HG03064 (cell line): ENCODE measurements at regions not wholly inside any gene's neighbourhood (a gene's known extent, or its start where the extent isn't known, plus 50 kb on each side); places are given as distances from the start of the nearest gene placed in this dataset.
"Not testable (repeated sequence)": the region's sequence is repeated elsewhere in the genome, so short reads cannot be mapped to it uniquely, and the experiment has no call there.

Source experiments
- ATAC-seq: cut with Tn5 transposase; IDR thresholded peaks from one replicate; pipeline ENCODE4 v1.9.1; 2021; ENCODE audit warnings: low read depth; ENCODE audit not compliant: unreplicated experiment

DNA sequence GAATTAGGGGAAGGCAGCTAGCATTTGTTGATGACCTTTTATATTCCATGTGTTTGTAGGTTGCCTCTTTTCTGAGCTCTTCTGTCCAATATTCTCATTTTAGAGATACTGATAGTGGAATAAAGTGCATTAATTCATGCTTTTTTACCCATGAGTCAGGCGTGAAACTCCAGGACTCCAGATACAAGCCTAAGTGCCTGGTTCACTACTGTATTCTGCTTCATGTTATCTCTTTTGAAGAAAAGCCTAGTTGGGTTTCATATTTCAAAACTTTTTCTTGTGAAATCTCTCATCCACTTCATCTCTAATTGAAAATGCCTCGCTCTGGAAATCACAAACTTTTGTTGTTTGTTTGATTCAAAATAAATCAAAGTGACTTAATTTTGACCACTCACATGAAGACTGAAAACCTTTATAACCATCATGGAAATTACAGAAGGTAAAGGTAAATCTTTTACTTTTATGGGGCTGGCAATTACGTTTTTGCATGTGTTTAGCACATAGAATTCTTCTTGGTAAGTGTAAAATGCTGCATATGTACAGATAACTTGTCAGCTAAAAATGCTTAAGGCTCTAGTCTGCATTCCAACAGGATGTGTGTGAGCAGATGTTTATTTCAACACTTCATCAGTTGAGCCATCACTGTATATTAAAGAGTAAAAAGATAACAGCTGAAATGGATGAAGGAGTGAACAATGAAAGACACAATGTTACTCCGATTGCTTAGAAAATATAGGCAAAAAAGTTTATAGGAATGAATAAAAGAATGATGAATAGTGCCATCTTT lies 961.8 kb upstream of the CELF2 start:
- ATAC-seq, result no peak

- ATAC-seq, result no peak
Measured at GRCh38 chr10:10056961-10057360, 960.7 kb upstream of the CELF2 start.

DNA sequence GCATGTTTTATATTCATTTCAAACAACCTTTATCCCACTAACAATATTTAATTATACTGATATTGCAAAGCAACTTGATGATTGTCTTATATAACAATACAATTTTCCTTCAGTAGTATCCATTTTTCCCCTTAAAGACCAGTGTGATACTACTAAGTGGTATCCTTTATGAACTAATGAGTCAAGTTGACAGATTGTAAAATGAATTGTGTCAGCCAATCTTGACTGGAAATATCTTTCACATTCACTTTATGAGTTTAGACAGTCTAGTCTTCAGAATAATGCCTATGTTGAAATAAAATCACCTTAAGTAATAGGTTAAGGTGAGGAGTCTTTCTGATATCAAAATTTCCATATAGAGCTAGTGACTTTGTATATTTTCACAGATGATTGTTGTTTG lies 950.0 kb upstream of the CELF2 start:
- no peak for ATAC-seq

DNA sequence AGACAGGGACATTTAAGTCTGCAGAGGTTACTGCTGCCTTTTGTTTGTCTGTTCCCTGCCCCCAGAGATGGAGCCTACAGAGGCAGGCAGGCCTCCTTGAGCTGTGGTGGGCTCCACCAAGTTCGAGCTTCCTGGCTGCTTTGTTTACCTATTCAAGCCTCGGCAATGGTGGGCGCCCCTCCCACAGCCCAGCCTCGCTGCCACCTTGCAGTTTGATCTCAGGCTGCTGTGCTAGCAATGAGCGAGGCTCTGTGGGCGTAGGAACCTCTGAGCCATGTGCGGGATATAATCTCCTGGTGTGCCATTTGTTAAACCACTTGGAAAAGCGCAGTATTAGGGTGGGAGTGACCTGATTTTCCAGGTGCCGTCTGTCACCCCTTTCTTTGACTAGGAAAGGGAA lies 942.8 kb upstream of the CELF2 start:
- not testable (repeated sequence) for ATAC-seq

- no peak for ATAC-seq
Measured at GRCh38 chr10:10078446-10078845, 939.2 kb upstream of the CELF2 start.

- ATAC-seq, result no peak
Measured at GRCh38 chr10:10092581-10092980, 925.1 kb upstream of the CELF2 start.

DNA sequence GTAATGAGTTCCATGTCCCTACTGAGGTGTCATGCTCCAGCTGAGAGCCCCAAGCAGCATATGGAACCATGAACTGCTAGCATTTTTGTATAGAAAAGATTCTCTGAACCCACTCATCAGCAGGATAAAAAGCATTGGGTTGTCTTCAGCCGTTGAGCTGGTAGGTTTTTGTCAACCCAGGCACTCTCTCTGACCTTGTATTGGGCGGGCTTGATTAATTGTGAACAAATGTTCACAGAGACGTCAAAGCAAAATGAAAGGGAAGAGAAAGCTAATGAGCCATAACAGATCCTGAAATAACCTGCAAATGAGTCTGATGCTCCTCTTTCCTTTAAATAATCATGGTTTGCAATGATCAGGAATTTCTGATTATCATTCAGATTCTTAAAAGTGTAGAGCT lies 924.7 kb upstream of the CELF2 start:
- ATAC-seq, result no peak

GRCh38 chr10:10094691-10095090 lies 923.0 kb upstream of the CELF2 start:
- ATAC-seq, result no peak

GRCh38 chr10:10096296-10096695 lies 921.4 kb upstream of the CELF2 start:
- no peak for ATAC-seq

DNA sequence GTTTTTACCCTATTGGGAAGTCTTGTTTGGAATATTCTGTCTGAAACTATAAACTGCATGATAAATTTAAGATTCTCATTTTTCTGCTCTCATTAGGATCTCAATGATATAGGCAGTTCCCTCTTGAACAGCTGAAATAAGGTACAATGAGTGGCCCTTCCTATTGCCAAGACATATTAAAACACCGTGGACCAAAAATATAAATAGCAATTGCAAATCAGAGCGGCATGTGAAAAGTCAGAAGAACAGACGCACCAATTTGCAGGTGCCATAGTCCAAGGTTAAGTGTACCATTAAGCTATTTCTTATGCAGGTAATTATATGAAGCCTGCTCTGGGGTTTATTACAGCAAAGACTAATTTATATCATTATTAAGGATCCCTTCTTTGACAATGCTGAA lies 920.8 kb upstream of the CELF2 start:
- ATAC-seq, result no peak

DNA sequence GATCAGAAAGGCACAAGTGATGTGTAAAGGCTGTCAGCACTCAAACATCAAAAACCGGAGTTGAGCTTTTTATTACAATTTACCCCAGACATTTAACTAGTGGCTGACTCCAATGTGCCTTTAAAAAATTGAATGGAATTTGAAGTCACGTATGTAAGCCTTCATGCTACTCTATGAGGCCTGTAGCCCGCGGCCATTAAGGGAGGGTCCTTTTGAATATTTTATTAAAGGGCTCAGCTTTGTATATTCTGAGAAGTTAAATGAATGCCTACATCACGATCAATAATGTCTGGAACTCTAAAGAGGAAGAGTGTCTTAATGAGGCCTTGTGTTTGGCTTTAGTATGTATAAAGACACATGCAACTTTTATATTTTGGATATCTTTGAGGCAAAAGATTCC lies 916.6 kb upstream of the CELF2 start:
- no peak for ATAC-seq

- no peak for ATAC-seq
Measured at GRCh38 chr10:10110844-10111490, 906.7 kb upstream of the CELF2 start.

- no peak for ATAC-seq
Measured at GRCh38 chr10:10118131-10118530, 899.5 kb upstream of the CELF2 start.

- no peak for ATAC-seq
Measured at GRCh38 chr10:10120671-10121070, 897.0 kb upstream of the CELF2 start.

DNA sequence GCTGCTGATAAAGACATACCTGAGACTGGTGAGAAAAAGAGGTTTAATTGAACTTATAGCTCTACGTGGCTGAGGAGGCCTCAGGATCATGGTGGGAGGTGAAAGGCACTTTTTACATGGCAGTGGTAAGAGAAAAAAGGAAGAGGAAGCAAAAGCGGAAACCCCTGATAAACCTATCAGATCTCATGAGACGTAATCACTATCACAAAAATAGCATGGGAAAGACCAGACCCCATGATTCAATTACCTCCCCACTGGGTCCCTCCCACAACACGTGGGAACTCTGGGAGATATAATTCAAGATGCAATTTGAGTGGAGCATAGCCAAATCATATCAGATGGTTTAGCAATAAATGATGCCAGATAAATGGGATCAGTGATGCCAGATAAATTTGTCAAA lies 892.0 kb upstream of the CELF2 start:
- ATAC-seq, result no peak

DNA sequence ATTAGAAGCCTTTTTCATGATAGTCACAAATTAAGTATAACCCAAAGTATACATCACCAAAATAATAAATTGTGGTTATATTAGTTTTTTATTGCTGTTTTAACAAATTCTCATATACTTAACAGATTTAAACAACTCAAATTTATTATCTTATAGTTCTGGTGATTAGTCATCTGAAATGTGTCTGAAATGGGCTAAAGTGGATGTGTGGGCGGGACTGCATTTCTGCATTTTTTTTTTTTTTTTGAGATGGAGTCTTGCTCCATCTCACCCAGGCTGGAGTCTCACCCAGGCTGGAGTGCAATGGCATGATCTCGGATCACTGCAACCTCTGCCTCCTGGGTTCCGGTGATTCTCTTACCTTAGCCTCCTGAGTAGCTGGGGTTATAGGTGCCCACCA lies 891.5 kb upstream of the CELF2 start:
- ATAC-seq, result no peak

GRCh38 chr10:10128387-10128786 lies 889.3 kb upstream of the CELF2 start:
- ATAC-seq, result no peak

GRCh38 chr10:10130686-10131085 lies 887.0 kb upstream of the CELF2 start:
- ATAC-seq, result no peak

DNA sequence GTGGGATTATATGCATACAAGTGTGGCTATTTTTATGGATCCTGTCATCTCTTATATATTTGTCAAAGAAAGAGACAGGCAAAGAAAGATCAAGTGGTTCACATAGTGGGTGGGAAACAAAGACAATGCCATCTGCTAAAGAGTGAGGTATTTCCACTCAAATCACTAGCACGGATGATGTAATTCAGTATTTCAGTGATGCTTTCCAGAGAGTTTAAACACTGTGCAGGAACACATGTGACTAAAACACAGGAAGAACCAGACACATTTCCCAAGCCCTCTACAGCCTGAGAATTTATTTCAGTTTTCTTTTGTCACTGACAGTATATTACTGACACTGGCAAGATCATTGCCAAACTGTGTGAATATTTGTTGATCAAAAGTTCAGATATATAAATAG lies 885.7 kb upstream of the CELF2 start:
- ATAC-seq, result no peak

GRCh38 chr10:10133281-10133680 lies 884.4 kb upstream of the CELF2 start:
- no peak for ATAC-seq

DNA sequence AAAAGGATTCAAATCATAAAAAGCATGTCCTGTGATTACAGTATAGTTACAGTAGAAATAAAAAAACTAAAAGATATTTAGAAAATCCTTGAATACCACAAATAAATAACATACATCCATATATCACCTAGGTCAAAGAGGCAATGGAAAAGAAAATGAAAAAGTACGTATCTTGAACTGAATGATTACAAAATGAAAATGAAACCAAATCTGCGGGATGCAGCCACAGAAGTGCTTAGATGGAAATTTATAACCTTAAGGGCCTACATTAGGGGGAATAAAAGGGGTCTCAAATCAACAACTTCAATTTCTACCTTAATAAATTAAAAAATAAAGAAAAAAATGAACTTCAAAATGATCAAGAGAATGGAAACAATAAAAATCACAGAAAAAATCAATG lies 879.0 kb upstream of the CELF2 start:
- ATAC-seq, result no peak

DNA sequence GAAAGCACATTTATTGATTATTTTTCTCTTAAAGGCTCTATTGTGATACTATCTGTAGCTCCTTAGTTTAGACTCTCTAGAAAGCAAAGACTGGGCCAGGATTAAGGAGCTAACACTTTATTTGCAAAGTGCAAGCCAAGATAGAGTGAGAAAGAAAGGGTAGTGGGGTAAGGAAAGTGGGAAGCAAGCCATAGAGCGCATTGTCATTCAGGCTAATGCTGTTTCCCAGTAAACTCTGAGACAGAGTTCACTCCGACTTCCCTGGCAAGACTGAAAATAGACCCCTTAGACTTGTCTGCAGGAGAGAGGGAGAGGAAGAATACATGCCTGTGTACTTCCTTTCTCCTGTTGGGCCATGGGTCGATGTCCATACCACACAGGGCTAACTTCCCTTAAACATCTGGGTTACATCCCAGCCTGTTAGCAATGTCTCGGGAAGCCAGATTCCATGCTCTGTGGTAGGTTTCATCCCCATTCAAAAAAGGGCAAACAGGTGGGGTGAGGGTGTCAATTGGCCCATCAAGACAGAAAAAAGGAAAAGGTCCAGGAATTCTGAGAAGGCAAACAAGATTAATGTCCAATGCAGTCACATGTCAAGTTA lies 875.8 kb upstream of the CELF2 start:
- ATAC-seq, result no peak
